GM12878 (cell line): ENCODE measurements at regions not wholly inside any gene's neighbourhood (a gene's known extent, or its start where the extent isn't known, plus 50 kb on each side); places are given as distances from the start of the nearest gene placed in this dataset.

Experiments
- ATAC-seq: fragments of 200-7000 bp; cut with Tn5 transposase; 3 replicates; pipeline ENCODE4 v1.9.1; 2020; ENCODE audit warnings: mild to moderate bottlenecking, moderate library complexity
- BruUV-seq: library from RNA; stranded (reverse); fragments of 400-500 nt; replicated peaks from 2 replicates; lab custom pipeline; 2021; lab: Mats Ljungman, UMichigan
- CTCF ChIA-PET: fragments of 300-600 bp; sonication (Branson Sonifier 250); formaldehyde crosslinking; extraction: SDS; loops from one replicate; lab custom pipeline; 2021; ENCODE audit warnings: inconsistent platforms; lab: Yijun Ruan, JAX
- POLR2A ChIA-PET: fragments of 350-600 bp; formaldehyde crosslinking; extraction: SDS; loops from one replicate; lab custom pipeline; 2021; ENCODE audit warnings: inconsistent platforms; lab: Charles Lee
- RAD21 ChIA-PET: fragments of 300-600 bp; sonication (Branson Sonifier 250); formaldehyde crosslinking; loops from one replicate; lab custom pipeline; 2023; ENCODE audit warnings: antibody characterized with exemption; ENCODE audit not compliant: unreplicated experiment; lab: Charles Lee
- SMC1A ChIA-PET: fragments of 300-600 bp; sonication (Branson Sonifier 250); formaldehyde crosslinking; loops from one replicate; lab custom pipeline; 2023; ENCODE audit not compliant: unreplicated experiment, uncharacterized antibody; lab: Charles Lee
- DNase-seq: peaks from one replicate; pipeline ENCODE4 v3.0.0-alpha.2; 2011; ENCODE audit warnings: low read depth, low spot score
- FAIRE-seq: peaks from 3 replicates; lab custom pipeline; 2011; peaks lifted over from hg19 to GRCh38; lab: Jason Lieb, UNC
- H2AFZ ChIP-seq: 2 replicates; pipeline ENCODE4 v1.6.0; 2011; ENCODE audit warnings: low read depth, low read length, control low read depth; ENCODE audit not compliant: control insufficient read depth
- H3K27ac ChIP-seq: 2 replicates; pipeline ENCODE4 v1.5.1; 2011; ENCODE audit warnings: control low read depth; ENCODE audit not compliant: control insufficient read depth, insufficient read depth
- H3K27me3 ChIP-seq, 2 experiments: replicated peaks in 1 of 2; 2 replicates each; pipeline versions ENCODE4 v1.6.0 to v1.6.1; 2011; ENCODE audit warnings: low read length in 1 of 2; ENCODE audit not compliant: control insufficient read depth in 2 of 2, insufficient read depth in 2 of 2
- H3K36me3 ChIP-seq, 2 experiments: 2 replicates each; pipeline ENCODE4 v1.5.1; 2011; ENCODE audit warnings: low read length in 1 of 2; ENCODE audit not compliant: control insufficient read depth in 2 of 2, insufficient read depth in 2 of 2
- H3K4me1 ChIP-seq: 2 replicates; pipeline ENCODE4 v1.6.1; 2011; ENCODE audit warnings: mild to moderate bottlenecking, low read length, moderate library complexity, mixed read lengths; ENCODE audit not compliant: control insufficient read depth, insufficient read depth
- H3K4me2 ChIP-seq: 2 replicates; pipeline ENCODE4 v1.6.0; 2011; ENCODE audit warnings: control low read depth; ENCODE audit not compliant: control insufficient read depth, insufficient read depth
- H3K4me3 ChIP-seq: fragments of 200-600 bp; sonication (generic); 2 replicates; pipeline ENCODE4 v1.5.1; 2016
- H3K79me2 ChIP-seq: 2 replicates; pipeline ENCODE4 v1.6.0; 2011; ENCODE audit warnings: low read length; ENCODE audit not compliant: control insufficient read depth, insufficient read depth
- H3K9ac ChIP-seq: 2 replicates; pipeline ENCODE4 v1.8.0; 2011; ENCODE audit warnings: low read length, control low read depth, mixed read lengths; ENCODE audit not compliant: control insufficient read depth, insufficient read depth
- H3K9me3 ChIP-seq: replicated peaks from 3 replicates; pipeline ENCODE4 v1.5.1; 2011; ENCODE audit warnings: mild to moderate bottlenecking, low read length; ENCODE audit not compliant: control insufficient read depth, insufficient read depth
- H4K20me1 ChIP-seq: 2 replicates; pipeline ENCODE4 v1.6.0; 2011; ENCODE audit not compliant: control insufficient read depth, insufficient read depth
- BACH1 ChIP-seq: fragments of 450-650 bp; IDR thresholded peaks from 2 replicates; pipeline ENCODE4 v1.6.1; 2017; ENCODE audit warnings: mild to moderate bottlenecking, borderline replicate concordance
- FOXK2 ChIP-seq: fragments of 450-650 bp; IDR thresholded peaks from 2 replicates; pipeline ENCODE4 v1.6.1; 2017; ENCODE audit warnings: mild to moderate bottlenecking, moderate library complexity
- SREBF1 ChIP-seq: IDR thresholded peaks from 2 replicates; pipeline ENCODE4 v1.6.1; 2012; ENCODE audit warnings: mild to moderate bottlenecking, low read length
- ZBTB40 ChIP-seq: fragments of 450-650 bp; IDR thresholded peaks from 2 replicates; pipeline ENCODE4 v1.6.1; 2016; ENCODE audit warnings: mild to moderate bottlenecking, moderate library complexity, borderline replicate concordance
- WGBS: methylation state at CpG from one replicate; pipeline ENCODE4 v1.1.6; 2016; ENCODE audit warnings: low lambda C conversion rate; ENCODE audit not compliant: insufficient replicate concordance, insufficient coverage; ENCODE audit errors: missing lambda C conversion rate; 5-methylcytosine and 5-hydroxymethylcytosine counted together
- in situ Hi-C: fragments of 300-500 bp; cut with MboI; formaldehyde crosslinking; loops from 9 replicates; pipeline ENCODE4 v1.14.3; 2018; ENCODE audit warnings: mixed read lengths
- intact Hi-C: fragments of 100-400 bp; cut with micrococcal nuclease; formaldehyde crosslinking; loops from one replicate; pipeline ENCODE4 v1.14.2; 2022; ENCODE audit not compliant: unreplicated experiment

GRCh38 chr1:232193451-232193783 is 436.5 kb downstream of the SIPA1L2 start:
- ChIA-PET POLR2A (no interaction called here), RAD21 (no interaction called here), SMC1A (no interaction called here), CTCF (no interaction called here)
- H2AFZ ChIP-seq, result no peak overlapping the region
- in situ Hi-C loops (no loop called here), intact Hi-C loops (no loop called here)
- no peak for TF ChIP-seq BACH1
- TF ChIP-seq FOXK2, result no peak
- BruUV-seq, result no TSS peak
- no peak overlapping the region for H3K4me2 ChIP-seq
- no peak overlapping the region for H3K27ac ChIP-seq
- FAIRE-seq (no peak), DNase-seq (no peak), ATAC-seq (no peak)
- H4K20me1 ChIP-seq, result no peaks in the 10 kb centered on the region
- H3K9me3 ChIP-seq, result no peaks in the 10 kb centered on the region
- H3K27me3 ChIP-seq, result no peaks in the 10 kb centered on the region
- no peak overlapping the region for H3K9ac ChIP-seq
- no peaks in the 10 kb centered on the region for H3K36me3 ChIP-seq
- no peaks in the 10 kb centered on the region for H3K79me2 ChIP-seq
- no peak overlapping the region for H3K4me3 ChIP-seq
- no peaks in the 10 kb centered on the region for H3K4me1 ChIP-seq

GRCh38 chr1:232192781-232193450 is 437.0 kb downstream of the SIPA1L2 start:
- ChIA-PET POLR2A (no interaction called here), RAD21 (no interaction called here), SMC1A (no interaction called here)
- Histone ChIP-seq H3K27ac (no peak overlapping the region), H3K27me3 (no peaks in the 10 kb centered on the region), H3K4me2 (no peak overlapping the region), H3K79me2 (no peaks in the 10 kb centered on the region), H3K36me3 (no peaks in the 10 kb centered on the region)
- WGBS, result 0% methylated on average over 3 of the region's 3 CpGs
- ATAC-seq (no peak), FAIRE-seq (no peak), DNase-seq (no peak)
- in situ Hi-C loops, result no loop called here
- intact Hi-C loops, result no loop called here
- TF ChIP-seq SREBF1 (no peak), ZBTB40 (no peak)
- TF ChIP-seq, all 136 proteins: peak for 0
- no peak overlapping the region for H3K9ac ChIP-seq
- no peak overlapping the region for H2AFZ ChIP-seq
- BruUV-seq, result no TSS peak
- H4K20me1 ChIP-seq, result no peaks in the 10 kb centered on the region
- CTCF ChIA-PET, result no interaction called here
- no peaks in the 10 kb centered on the region for H3K9me3 ChIP-seq
- no peaks in the 10 kb centered on the region for H3K4me1 ChIP-seq
- no peak overlapping the region for H3K4me3 ChIP-seq
